K562 (cell line): ENCODE measurements at regions not wholly inside any gene's neighbourhood (a gene's known extent, or its start where the extent isn't known, plus 50 kb on each side); places are given as distances from the start of the nearest gene placed in this dataset.

Experiments used
- CLOCK ChIP-seq: fragments of 250-450 bp; sonication (Bioruptor Pico); IDR thresholded peaks from 2 replicates; pipeline ENCODE4 v1.4.0; 2020; ENCODE audit warnings: mild to moderate bottlenecking, moderate library complexity, borderline replicate concordance
- JUN ChIP-seq, 2 experiments: sonication (generic) in 1 of 2; formaldehyde crosslinking in 1 of 2; IDR thresholded peaks; 2 replicates each; pipeline versions ENCODE4 v1.6.1 to v1.8.0; 2012 to 2022; ENCODE audit warnings: borderline replicate concordance in 2 of 2, mild to moderate bottlenecking in 2 of 2, improper control_type of control experiment in 1 of 2, low read depth in 1 of 2, low read length in 1 of 2, missing genetic modification reagents in 1 of 2
- NFATC3 ChIP-seq: fragments of 450-650 bp; IDR thresholded peaks from 2 replicates; pipeline ENCODE4 v1.6.1; 2017; ENCODE audit warnings: mild to moderate bottlenecking
- NR2C2 ChIP-seq, 2 experiments: fragments of 200-800 bp in 1 of 2; sonication (Bioruptor generic) in 1 of 2; sonication (generic) in 1 of 2; formaldehyde crosslinking in 1 of 2; IDR thresholded peaks; 2 replicates each; pipeline versions ENCODE4 v1.6.1 to v1.8.0; 2016 to 2022; ENCODE audit warnings: mild to moderate bottlenecking in 1 of 2, missing compliant biosample characterization in 1 of 2, missing genetic modification characterization in 1 of 2, missing genetic modification reagents in 1 of 2
- POLR2A ChIP-seq: fragments of 450-650 bp; conservative IDR thresholded peaks from 2 replicates; pipeline ENCODE4 v1.6.1; 2016
- SMARCC2 ChIP-seq: fragments of 450-650 bp; IDR thresholded peaks from 2 replicates; pipeline ENCODE4 v1.6.1; 2017; ENCODE audit warnings: antibody characterized with exemption, moderate library complexity, mild to moderate bottlenecking, low read depth
- TAF1 ChIP-seq: IDR thresholded peaks from 2 replicates; pipeline ENCODE4 v1.6.1; 2011; ENCODE audit warnings: mild to moderate bottlenecking, low read length, moderate library complexity; ENCODE audit not compliant: insufficient read depth, control insufficient read depth, severe bottlenecking; ENCODE audit errors: extremely low read depth
- TCF3 ChIP-seq: sonication (generic); formaldehyde crosslinking; IDR thresholded peaks from 2 replicates; pipeline ENCODE4 v1.4.0; 2020; ENCODE audit warnings: mild to moderate bottlenecking, missing genetic modification reagents
- ZBTB43 ChIP-seq: sonication (generic); formaldehyde crosslinking; IDR thresholded peaks from 2 replicates; pipeline ENCODE4 v1.8.0; 2023; ENCODE audit warnings: mild to moderate bottlenecking, missing genetic modification reagents
- ZNF512 ChIP-seq: IDR thresholded peaks from 2 replicates; pipeline ENCODE4 v1.6.1; 2016; ENCODE audit warnings: missing genetic modification characterization, missing compliant biosample characterization

GRCh38 chr15:94692710-94693109, 461.3 kb downstream of the MCTP2 start:
- TF ChIP-seq POLR2A (no peak), SMARCC2 (no peak), NR2C2 (CRISPR knock-in tag; IDR thresholded peaks at IDR 0.05) (no peak), NR2C2 (tag; IDR thresholded peaks at IDR 0.05) (no peak), ZBTB43 (CRISPR knock-in tag) (no peak), CLOCK (CRISPR knock-in tag) (no peak), NFATC3 (no peak), ZNF512 (tag) (no peak), JUN (IDR thresholded peaks at IDR 0.05; ENCODE audit: borderline replicate concordance, low read depth, low read length) (no peak), JUN (CRISPR knock-in tag; IDR thresholded peaks at IDR 0.05; ENCODE audit: borderline replicate concordance) (no peak), TAF1 (no peak), TCF3 (CRISPR knock-in tag) (no peak)
